ENCODE measurements at regions not wholly inside any gene's neighbourhood (a gene's known extent, or its start where the extent isn't known, plus 50 kb on each side); places are given as distances from the start of the nearest gene placed in this dataset.

GRCh38 chr3:150274372-150274771 is 133.7 kb upstream of the TSC22D2 start:
- TF ChIP-seq CTCF (conservative IDR thresholded peaks at IDR 0.05 in 1 of 2, IDR thresholded peaks at IDR 0.05 in 1 of 2; ENCODE audit: low read depth in 1 of 2, low read length in 2 of 2) (no peak), EZH2 (IDR thresholded peaks at IDR 0.05; ENCODE audit: low read length, missing control alignments) (no peak)

Measured in fibroblast of lung (primary cell).